ENCODE measurements at regions not wholly inside any gene's neighbourhood (a gene's known extent, or its start where the extent isn't known, plus 50 kb on each side); places are given as distances from the start of the nearest gene placed in this dataset.
A peak's percentile ranks its signal among the peaks of the same experiment; 100 is the strongest.
"Not testable (repeated sequence)": the region's sequence is repeated elsewhere in the genome, so short reads cannot be mapped to it uniquely, and the experiment has no call there.

DNA sequence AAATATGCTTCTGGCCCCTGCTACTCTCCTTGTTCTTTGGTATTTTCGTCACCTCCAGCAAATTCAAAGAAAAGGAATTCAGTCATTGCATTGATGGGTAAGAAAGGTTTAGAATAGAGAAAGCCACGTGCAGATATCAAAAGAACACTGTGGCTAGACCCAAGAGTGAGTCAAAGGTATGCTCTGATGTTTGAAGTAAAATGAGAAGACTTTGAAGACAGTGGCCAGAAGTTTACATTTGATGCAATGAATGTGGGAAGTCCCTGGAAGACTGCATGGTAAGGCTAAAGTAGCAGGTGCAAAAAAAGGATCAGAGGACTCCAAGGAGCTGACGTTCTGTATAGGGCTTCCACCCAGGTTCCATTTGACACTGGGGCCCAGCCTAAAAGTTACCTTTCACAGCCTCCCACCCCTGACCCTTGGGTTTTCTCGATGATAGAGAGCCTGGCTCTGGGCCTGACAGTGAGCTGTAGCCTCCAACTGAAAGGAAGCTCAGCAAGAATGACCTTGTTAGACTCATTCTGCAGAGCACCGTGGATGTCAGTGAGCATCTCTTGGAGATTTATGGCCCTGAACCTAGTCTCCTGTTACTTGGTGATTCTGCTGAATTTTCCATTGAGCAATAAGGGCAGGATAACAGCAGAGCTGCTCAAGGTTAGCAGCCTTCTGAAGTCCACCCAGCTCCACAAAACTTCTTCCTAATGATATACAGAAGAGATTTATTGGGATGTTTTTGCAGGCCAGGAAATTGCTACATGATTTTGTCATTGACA, 223.7 kb upstream of the RBBP8 start:
- Histone ChIP-seq H3K27me3 (no peaks in the 10 kb centered on the region), H3K36me3 (no peaks in the 10 kb centered on the region), H3K4me3 (no peak overlapping the region), H3K4me1 (peaks cover 18% of the 10 kb centered on the region), H3K9me3 (no peaks in the 10 kb centered on the region), H3K27ac (no peak overlapping the region)
- TF ChIP-seq, protein P1, sequence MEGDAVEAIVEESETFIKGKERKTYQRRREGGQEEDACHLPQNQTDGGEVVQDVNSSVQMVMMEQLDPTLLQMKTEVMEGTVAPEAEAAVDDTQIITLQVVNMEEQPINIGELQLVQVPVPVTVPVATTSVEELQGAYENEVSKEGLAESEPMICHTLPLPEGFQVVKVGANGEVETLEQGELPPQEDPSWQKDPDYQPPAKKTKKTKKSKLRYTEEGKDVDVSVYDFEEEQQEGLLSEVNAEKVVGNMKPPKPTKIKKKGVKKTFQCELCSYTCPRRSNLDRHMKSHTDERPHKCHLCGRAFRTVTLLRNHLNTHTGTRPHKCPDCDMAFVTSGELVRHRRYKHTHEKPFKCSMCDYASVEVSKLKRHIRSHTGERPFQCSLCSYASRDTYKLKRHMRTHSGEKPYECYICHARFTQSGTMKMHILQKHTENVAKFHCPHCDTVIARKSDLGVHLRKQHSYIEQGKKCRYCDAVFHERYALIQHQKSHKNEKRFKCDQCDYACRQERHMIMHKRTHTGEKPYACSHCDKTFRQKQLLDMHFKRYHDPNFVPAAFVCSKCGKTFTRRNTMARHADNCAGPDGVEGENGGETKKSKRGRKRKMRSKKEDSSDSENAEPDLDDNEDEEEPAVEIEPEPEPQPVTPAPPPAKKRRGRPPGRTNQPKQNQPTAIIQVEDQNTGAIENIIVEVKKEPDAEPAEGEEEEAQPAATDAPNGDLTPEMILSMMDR (IDR thresholded peaks at IDR 0.05) = no peak
- no peak for DNase-seq
- intact Hi-C loops (cut with DNase I) = no loop called here
- ATAC-seq = no peak

DNA sequence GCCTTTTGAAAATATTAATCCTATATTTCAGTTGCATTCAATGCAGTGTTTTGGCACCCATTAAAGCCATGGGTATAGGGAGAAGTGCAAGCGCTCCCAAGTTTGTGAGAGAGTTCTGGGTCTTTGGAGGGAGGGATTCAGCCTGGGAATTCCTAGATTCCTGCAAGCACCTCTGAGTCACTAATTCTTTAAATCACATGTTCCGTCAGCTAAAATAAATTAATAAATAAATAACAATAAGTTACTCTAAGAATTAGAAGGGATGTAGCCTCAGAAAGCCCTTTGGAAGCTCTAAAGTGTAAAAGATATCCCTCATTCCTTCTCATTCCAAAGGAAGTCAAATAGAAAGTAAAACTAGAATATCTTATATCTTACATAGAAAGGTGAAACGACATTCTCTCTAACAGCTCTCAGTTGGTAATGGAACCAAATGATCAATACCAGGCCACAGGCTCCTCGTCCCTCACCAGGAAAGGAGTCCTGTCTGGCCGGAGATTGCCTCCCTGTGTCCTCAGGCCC, 222.4 kb upstream of the RBBP8 start:
- intact Hi-C loops (cut with DNase I) = no loop called here
- Histone ChIP-seq H3K4me1 (peaks cover 9% of the 10 kb centered on the region), H3K27me3 (no peaks in the 10 kb centered on the region), H3K9me3 (no peaks in the 10 kb centered on the region), H3K4me3 (peak overlapping the region; percentile 43), H3K36me3 (no peaks in the 10 kb centered on the region), H3K27ac (peak overlapping the region; percentile 73)
- DNase-seq (no peak), ATAC-seq (no peak)
- TF ChIP-seq, protein P1 (IDR thresholded peaks at IDR 0.05) = no peak

DNA sequence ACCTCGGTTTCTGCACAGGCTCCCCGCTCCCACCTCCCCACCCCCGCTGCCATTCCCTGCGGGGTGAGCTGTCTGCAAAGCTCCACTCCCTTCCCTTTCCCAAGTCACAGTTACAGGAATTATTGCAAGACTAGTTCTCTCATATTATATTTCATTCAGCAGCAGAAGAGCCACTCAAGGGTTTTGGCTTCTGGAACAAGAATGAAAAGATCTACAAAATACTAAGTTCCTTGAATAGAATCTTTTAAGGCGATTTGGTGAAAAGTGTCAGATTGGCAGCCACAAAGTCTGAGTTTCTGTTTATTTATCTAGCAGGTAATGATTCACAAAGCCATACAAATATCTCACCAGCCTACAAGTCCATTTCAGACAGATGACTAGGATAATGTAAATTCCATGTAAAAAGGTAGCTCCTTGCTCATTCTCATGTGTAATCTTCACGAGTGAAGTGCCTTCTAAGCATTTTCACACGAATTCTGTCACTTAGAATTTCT, 221.9 kb upstream of the RBBP8 start:
- no peaks in the 10 kb centered on the region for H3K27me3 ChIP-seq
- peak overlapping the region; percentile 73 for H3K27ac ChIP-seq
- intact Hi-C loops (cut with DNase I) = no loop called here
- TF ChIP-seq, protein P1 (IDR thresholded peaks at IDR 0.05) = no peak
- peak overlapping the region; percentile 43 for H3K4me3 ChIP-seq
- DNase-seq (peak; percentile 70), ATAC-seq (peak; percentile 80)
- H3K4me1 ChIP-seq = peaks cover 9% of the 10 kb centered on the region
- H3K36me3 ChIP-seq = no peaks in the 10 kb centered on the region
- no peaks in the 10 kb centered on the region for H3K9me3 ChIP-seq

DNA sequence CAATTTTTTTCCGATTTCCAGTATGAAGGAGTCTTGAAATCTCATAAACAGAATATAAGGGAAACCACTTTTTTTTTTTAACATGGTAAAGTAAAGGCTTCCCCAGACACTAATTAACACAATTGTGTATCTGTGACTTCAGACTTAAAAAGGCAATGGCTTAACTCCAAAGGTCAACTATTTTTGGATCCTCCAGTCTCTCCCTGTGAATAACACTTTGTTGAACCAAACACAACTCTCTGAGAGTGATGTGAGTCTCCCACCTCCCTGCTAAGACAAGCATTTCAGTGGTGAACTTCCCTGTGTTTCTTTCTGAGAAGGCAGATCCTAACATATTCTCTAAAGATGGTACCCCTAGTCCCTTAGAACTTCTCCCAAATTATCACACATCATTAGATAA, 219.6 kb upstream of the RBBP8 start:
- ATAC-seq (no peak), DNase-seq (no peak)
- no peaks in the 10 kb centered on the region for H3K9me3 ChIP-seq
- TF ChIP-seq, protein P1 (IDR thresholded peaks at IDR 0.05) = no peak
- peaks cover 9% of the 10 kb centered on the region for H3K4me1 ChIP-seq
- no peaks in the 10 kb centered on the region for H3K36me3 ChIP-seq
- no peaks in the 10 kb centered on the region for H3K27me3 ChIP-seq
- no peak overlapping the region for H3K4me3 ChIP-seq
- no peak overlapping the region for H3K27ac ChIP-seq
- intact Hi-C loops (cut with DNase I) = no loop called here

DNA sequence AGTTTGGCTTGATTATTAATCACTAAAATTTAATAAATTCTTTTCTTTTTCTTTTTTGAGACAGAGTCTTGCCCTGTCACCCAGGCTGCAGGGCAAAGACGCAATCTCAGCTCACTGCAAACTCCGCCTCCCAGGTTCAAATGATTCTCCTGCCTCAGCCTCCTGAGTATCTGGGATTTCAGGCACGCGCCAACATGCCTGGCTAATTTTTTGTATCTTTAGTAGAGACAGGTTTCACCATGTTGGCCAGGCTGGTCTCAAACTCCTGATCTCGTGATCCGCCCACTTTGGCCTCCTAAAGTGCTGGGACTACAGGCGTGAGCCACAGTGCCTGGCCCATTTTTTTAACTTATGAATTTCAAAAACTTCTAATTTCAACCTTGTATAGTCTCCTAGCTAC, 215.6 kb upstream of the RBBP8 start:
- H3K27ac ChIP-seq; H3K9me3 ChIP-seq; intact Hi-C loops (cut with DNase I); H3K4me3 ChIP-seq; H3K27me3 ChIP-seq; H3K36me3 ChIP-seq; ATAC-seq; H3K4me1 ChIP-seq; DNase-seq: not testable (repeated sequence)

DNA sequence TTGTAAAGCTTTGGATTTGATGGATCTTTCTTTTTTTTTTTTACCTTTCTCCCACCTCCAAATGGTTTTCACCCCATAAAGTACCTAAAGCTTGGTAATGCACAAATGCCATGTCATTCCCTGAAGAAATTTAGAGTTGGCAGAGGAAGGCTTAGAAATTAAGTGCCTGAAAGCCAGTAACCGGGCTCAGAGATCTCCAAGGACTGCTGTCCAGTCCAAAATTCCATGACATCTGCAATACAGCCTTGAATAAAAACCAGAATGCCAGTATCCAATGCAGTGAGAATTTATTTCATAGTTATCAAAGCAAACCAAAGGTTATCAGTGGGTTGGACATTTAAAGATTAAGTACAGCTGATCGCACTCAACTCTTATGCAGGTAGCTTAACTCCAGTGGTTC, 209.9 kb upstream of the RBBP8 start:
- no peaks in the 10 kb centered on the region for H3K9me3 ChIP-seq
- no peaks in the 10 kb centered on the region for H3K27me3 ChIP-seq
- no peaks in the 10 kb centered on the region for H3K4me1 ChIP-seq
- ATAC-seq (no peak), DNase-seq (no peak)
- no peak overlapping the region for H3K4me3 ChIP-seq
- intact Hi-C loops (cut with DNase I) = no loop called here
- H3K36me3 ChIP-seq = no peaks in the 10 kb centered on the region
- no peak overlapping the region for H3K27ac ChIP-seq
- TF ChIP-seq, protein P1 (IDR thresholded peaks at IDR 0.05) = no peak

All from upper lobe of right lung (tissue), 1 donor.